MM.1S (cell line): ENCODE measurements at regions not wholly inside any gene's neighbourhood (a gene's known extent, or its start where the extent isn't known, plus 50 kb on each side); places are given as distances from the start of the nearest gene placed in this dataset.

Source experiments
- CTCF ChIP-seq: fragments of 300-600 bp; sonication (generic); IDR thresholded peaks from 2 replicates; pipeline ENCODE4 v1.5.1; 2016; ENCODE audit warnings: antibody characterized with exemption, low read length, mixed read lengths
- EZH2 ChIP-seq: fragments of 300-600 bp; sonication (generic); optimal IDR thresholded peaks from 2 replicates; pipeline ENCODE3; 2017; ENCODE audit warnings: low read depth, mild to moderate bottlenecking, antibody characterized with exemption, low read length, mixed read lengths

- no peak for TF ChIP-seq EZH2
- TF ChIP-seq CTCF, result no peak
These were observed 256.9 kb downstream of the PTBP2 start for GRCh38 chr1:96978444-96978843.
